Mononuclear cell (primary cell): ENCODE measurements at regions not wholly inside any gene's neighbourhood (a gene's known extent, or its start where the extent isn't known, plus 50 kb on each side); places are given as distances from the start of the nearest gene placed in this dataset.
"Not testable (repeated sequence)": the region's sequence is repeated elsewhere in the genome, so short reads cannot be mapped to it uniquely, and the experiment has no call there.

ENCODE experiments used
- H3K27me3 ChIP-seq: 2 replicates; pipeline ENCODE4 v1.6.0; 2011; ENCODE audit warnings: low read length, control low read depth; ENCODE audit not compliant: insufficient read depth
- H3K4me1 ChIP-seq: 2 replicates; pipeline ENCODE4 v1.5.1; 2011; ENCODE audit warnings: mild to moderate bottlenecking, low read length, control low read depth; ENCODE audit not compliant: insufficient read depth
- H3K4me3 ChIP-seq: 2 replicates; pipeline ENCODE4 v1.5.1; 2011; ENCODE audit warnings: mild to moderate bottlenecking, low read length, moderate library complexity
- H3K9me3 ChIP-seq: 2 replicates; pipeline ENCODE4 v1.5.1; 2011; ENCODE audit warnings: low read depth, mild to moderate bottlenecking, control low read depth, low read length

GRCh38 chr6:81900616-81901015 lies 148.1 kb upstream of the TENT5A start:
- no peak overlapping the region for H3K4me3 ChIP-seq
- no peaks in the 10 kb centered on the region for H3K27me3 ChIP-seq
- H3K4me1 ChIP-seq: no peaks in the 10 kb centered on the region
- H3K9me3 ChIP-seq: no peaks in the 10 kb centered on the region

- Histone ChIP-seq H3K27me3 (no peaks in the 10 kb centered on the region), H3K4me3 (no peak overlapping the region), H3K9me3 (no peaks in the 10 kb centered on the region), H3K4me1 (no peaks in the 10 kb centered on the region)
Measured at GRCh38 chr6:81897793-81898192, 145.3 kb upstream of the TENT5A start.

GRCh38 chr6:81896525-81897503 lies 144.3 kb upstream of the TENT5A start:
- Histone ChIP-seq H3K9me3 (no peaks in the 10 kb centered on the region), H3K4me1 (no peaks in the 10 kb centered on the region), H3K4me3 (no peak overlapping the region), H3K27me3 (no peaks in the 10 kb centered on the region)

DNA sequence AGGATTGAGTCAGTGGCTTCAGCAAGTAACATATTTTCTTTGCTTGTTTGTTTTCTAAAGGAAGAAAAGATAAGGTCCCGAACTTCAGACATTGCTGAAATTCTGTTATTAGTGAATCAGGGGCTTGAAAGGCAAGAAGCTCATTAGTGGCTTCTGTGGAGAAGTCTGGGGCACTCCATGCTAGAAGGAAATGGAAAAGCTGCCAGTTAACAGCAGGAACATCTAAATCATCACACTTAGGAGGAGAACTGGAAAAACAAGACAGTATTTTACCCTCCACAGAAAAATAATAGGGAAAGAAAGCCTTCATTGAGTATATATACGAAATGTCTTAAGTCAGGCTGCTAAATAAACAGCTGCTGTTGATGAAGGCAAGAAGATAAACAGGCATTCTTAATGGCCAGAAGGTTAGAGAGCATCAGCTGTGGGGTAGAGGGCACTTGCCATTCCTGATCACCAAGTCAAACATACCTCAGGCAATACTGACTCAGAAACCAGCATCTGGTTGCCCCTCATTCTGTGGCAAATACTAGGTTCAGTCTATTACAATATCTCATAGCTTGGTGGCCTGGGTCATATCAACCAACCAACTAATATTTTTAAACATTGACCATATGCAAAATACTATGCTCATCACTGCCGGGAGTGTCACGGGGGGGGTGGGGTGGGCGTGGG lies 143.2 kb upstream of the TENT5A start:
- Histone ChIP-seq H3K27me3 (no peaks in the 10 kb centered on the region), H3K4me3 (no peak overlapping the region), H3K4me1 (no peaks in the 10 kb centered on the region), H3K9me3 (no peaks in the 10 kb centered on the region)

DNA sequence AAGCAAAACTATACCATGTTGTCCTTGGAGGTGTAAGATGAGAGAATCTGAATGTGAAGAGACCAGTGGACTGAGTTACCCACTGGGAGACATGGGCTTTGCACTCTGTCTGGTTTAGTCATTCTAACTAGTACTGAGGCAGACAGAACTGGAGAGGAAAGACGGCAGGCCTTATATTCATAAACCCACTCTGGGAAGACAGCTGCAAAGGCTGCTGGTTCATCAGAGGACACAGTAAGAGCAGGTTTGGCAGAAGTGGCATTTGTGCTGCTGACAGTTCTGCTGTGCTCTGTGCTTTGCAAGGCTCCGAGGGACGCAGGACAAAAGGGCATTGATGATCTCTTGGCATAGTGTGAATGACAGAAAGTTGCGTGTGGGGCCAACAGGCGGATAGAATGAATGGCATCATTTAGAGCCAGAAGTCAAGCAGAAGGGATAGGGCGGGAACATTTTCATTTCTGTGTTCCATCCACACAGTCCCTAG lies 142.3 kb upstream of the TENT5A start:
- Histone ChIP-seq H3K27me3 (no peaks in the 10 kb centered on the region), H3K4me3 (no peak overlapping the region), H3K4me1 (no peaks in the 10 kb centered on the region), H3K9me3 (no peaks in the 10 kb centered on the region)

DNA sequence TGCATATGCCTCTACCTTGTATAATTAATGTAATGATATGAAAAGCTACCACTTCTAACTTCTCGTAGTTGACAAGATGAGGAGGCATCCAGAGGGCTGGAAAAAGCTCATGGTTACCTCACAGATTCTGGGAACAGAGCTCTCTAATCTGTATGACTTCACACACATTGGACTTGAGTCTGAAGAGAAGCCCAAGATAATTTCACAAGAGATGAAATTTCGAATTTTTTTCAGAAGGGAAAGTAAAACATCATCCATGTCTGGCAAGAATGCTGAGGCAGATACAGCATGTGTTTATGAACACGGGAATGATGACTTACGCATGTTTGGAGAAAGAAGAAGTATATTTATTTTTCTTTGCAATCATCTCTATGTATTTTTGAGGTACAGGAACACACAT lies 141.8 kb upstream of the TENT5A start:
- Histone ChIP-seq H3K27me3 (no peaks in the 10 kb centered on the region), H3K9me3 (no peaks in the 10 kb centered on the region), H3K4me1 (no peaks in the 10 kb centered on the region), H3K4me3 (no peak overlapping the region)

GRCh38 chr6:81892891-81893290 lies 140.4 kb upstream of the TENT5A start:
- no peaks in the 10 kb centered on the region for H3K27me3 ChIP-seq
- H3K9me3 ChIP-seq: no peaks in the 10 kb centered on the region
- no peak overlapping the region for H3K4me3 ChIP-seq
- H3K4me1 ChIP-seq: no peaks in the 10 kb centered on the region

- no peaks in the 10 kb centered on the region for H3K4me1 ChIP-seq
- no peaks in the 10 kb centered on the region for H3K27me3 ChIP-seq
- H3K9me3 ChIP-seq: no peaks in the 10 kb centered on the region
- H3K4me3 ChIP-seq: no peak overlapping the region
Measured at GRCh38 chr6:81891874-81892273, 139.4 kb upstream of the TENT5A start.

- Histone ChIP-seq H3K4me3 (no peak overlapping the region), H3K27me3 (no peaks in the 10 kb centered on the region), H3K4me1 (no peaks in the 10 kb centered on the region), H3K9me3 (no peaks in the 10 kb centered on the region)
Measured at GRCh38 chr6:81890846-81891245, 138.4 kb upstream of the TENT5A start.

GRCh38 chr6:81889377-81890053 lies 137.0 kb upstream of the TENT5A start:
- Histone ChIP-seq H3K4me1 (no peaks in the 10 kb centered on the region), H3K4me3 (no peak overlapping the region)

GRCh38 chr6:81886909-81887308 lies 134.4 kb upstream of the TENT5A start:
- H3K4me1 ChIP-seq, H3K4me3 ChIP-seq, H3K9me3 ChIP-seq: not testable (repeated sequence)

More at GRCh38 chr6:81889377-81890053, 137.0 kb upstream of the TENT5A start:
- H3K27me3 ChIP-seq: no peaks in the 10 kb centered on the region
- H3K9me3 ChIP-seq: no peaks in the 10 kb centered on the region

GRCh38 chr6:81886157-81886556 lies 133.7 kb upstream of the TENT5A start:
- Histone ChIP-seq H3K4me3 (no peak overlapping the region), H3K4me1 (no peaks in the 10 kb centered on the region), H3K27me3 (no peaks in the 10 kb centered on the region), H3K9me3 (no peaks in the 10 kb centered on the region)

More at GRCh38 chr6:81886909-81887308, 134.4 kb upstream of the TENT5A start:
- not testable (repeated sequence) for H3K27me3 ChIP-seq

- no peaks in the 10 kb centered on the region for H3K4me1 ChIP-seq
- no peak overlapping the region for H3K4me3 ChIP-seq
- no peaks in the 10 kb centered on the region for H3K9me3 ChIP-seq
- H3K27me3 ChIP-seq: no peaks in the 10 kb centered on the region
Measured at GRCh38 chr6:81881660-81882059, 129.2 kb upstream of the TENT5A start.

DNA sequence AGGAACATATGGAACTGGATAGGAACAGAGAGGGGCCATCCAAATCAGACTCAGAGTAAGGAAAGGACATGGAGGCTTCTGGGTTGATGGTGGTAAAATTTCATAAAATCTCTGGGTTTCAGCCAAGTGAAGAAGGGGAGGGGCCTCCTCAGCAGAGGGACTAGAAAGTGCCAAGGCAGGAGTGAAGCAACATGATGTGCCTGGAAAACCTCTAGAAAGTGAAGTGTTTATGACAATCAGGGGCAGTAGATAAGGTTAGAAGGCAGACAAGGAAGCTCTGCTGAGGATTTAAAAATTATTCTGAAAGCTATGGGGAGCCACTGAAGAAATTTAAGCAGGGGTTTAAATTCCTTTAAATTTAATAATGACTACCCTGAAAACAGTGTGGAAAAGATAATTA lies 126.0 kb upstream of the TENT5A start:
- H3K27me3 ChIP-seq: no peaks in the 10 kb centered on the region
- no peak overlapping the region for H3K4me3 ChIP-seq
- no peaks in the 10 kb centered on the region for H3K9me3 ChIP-seq
- H3K4me1 ChIP-seq: no peaks in the 10 kb centered on the region

GRCh38 chr6:81876971-81877370 lies 124.5 kb upstream of the TENT5A start:
- no peak overlapping the region for H3K4me3 ChIP-seq
- no peaks in the 10 kb centered on the region for H3K27me3 ChIP-seq
- H3K4me1 ChIP-seq: no peaks in the 10 kb centered on the region
- no peaks in the 10 kb centered on the region for H3K9me3 ChIP-seq
